ENCODE measurements at regions not wholly inside any gene's neighbourhood (a gene's known extent, or its start where the extent isn't known, plus 50 kb on each side); places are given as distances from the start of the nearest gene placed in this dataset.

DNA sequence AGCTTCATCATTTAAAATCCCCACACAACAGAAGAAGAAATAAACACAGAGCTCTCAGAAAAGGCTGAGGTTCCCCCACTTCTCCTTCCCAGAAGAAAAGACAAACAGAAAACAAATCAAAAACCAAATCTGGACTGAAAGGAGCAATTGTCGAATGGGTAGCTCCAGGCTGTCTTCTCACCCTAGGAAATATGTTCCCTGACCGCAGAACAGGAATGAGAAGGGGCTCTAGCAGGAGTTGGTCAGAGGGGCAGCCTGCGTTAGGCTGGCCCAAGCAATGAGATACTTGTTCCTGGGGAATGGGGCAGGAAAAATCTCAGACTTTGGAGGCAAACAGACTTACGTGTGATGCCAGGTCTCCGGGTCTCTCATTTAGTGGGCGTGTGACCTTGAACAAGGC lies 562.6 kb upstream of the CADM1 start (continued):
- TF ChIP-seq CTCF (IDR thresholded peaks at IDR 0.05; ENCODE audit: low read depth, low read length, missing input control), result no peak
- TF ChIP-seq TAF1 (conservative IDR thresholded peaks at IDR 0.05), result no peak
- no peak for TF ChIP-seq HNF4A (conservative IDR thresholded peaks at IDR 0.05)

DNA sequence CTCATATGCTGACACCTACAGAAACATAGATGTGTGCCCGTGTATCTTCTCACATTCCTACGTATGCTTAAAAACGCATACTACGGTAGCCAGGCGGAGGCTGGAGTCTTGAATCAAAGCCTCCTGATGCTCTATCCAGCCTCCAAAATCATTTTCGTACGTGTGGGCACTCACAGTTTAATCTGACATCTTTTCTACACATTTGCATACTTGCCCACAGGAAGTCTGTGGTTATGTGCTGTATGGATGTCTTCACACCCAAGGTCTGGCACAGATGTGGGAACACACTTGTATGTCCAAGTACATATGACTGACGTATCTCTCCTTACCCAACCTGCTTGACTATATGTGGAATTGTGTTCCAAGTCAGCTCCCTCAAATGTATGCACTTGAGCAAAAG lies 561.8 kb upstream of the CADM1 start:
- Histone ChIP-seq H3K4me1 (ENCODE audit: control insufficient read depth in 4 of 4, insufficient read depth in 4 of 4, low read length in 3 of 4) (no peaks in the 10 kb centered on the region), H3K9me3 (ENCODE audit: control insufficient read depth in 4 of 4, low read length in 3 of 4) (no peaks in the 10 kb centered on the region), H3K27ac (ENCODE audit: low read depth in 1 of 2, low read length in 2 of 2) (no peak overlapping the region), H3K27me3 (ENCODE audit: control insufficient read depth in 4 of 4, insufficient read depth in 4 of 4, low read length in 3 of 4) (peaks cover 0 to 2% (median 0%) of the 10 kb centered on the region in 4 donors), H3K36me3 (ENCODE audit: control insufficient read depth in 4 of 4, insufficient read depth in 3 of 4, low read depth in 1 of 4, low read length in 3 of 4) (no peaks in the 10 kb centered on the region), H3K9ac (ENCODE audit: low read depth in 1 of 2, low read length in 2 of 2) (no peak overlapping the region), H3K4me3 (ENCODE audit: low read depth in 1 of 3, low read length in 3 of 3) (no peak overlapping the region)
- 83% methylated on average over 8 of the region's 8 CpGs for WGBS
- TF ChIP-seq, protein P1, sequence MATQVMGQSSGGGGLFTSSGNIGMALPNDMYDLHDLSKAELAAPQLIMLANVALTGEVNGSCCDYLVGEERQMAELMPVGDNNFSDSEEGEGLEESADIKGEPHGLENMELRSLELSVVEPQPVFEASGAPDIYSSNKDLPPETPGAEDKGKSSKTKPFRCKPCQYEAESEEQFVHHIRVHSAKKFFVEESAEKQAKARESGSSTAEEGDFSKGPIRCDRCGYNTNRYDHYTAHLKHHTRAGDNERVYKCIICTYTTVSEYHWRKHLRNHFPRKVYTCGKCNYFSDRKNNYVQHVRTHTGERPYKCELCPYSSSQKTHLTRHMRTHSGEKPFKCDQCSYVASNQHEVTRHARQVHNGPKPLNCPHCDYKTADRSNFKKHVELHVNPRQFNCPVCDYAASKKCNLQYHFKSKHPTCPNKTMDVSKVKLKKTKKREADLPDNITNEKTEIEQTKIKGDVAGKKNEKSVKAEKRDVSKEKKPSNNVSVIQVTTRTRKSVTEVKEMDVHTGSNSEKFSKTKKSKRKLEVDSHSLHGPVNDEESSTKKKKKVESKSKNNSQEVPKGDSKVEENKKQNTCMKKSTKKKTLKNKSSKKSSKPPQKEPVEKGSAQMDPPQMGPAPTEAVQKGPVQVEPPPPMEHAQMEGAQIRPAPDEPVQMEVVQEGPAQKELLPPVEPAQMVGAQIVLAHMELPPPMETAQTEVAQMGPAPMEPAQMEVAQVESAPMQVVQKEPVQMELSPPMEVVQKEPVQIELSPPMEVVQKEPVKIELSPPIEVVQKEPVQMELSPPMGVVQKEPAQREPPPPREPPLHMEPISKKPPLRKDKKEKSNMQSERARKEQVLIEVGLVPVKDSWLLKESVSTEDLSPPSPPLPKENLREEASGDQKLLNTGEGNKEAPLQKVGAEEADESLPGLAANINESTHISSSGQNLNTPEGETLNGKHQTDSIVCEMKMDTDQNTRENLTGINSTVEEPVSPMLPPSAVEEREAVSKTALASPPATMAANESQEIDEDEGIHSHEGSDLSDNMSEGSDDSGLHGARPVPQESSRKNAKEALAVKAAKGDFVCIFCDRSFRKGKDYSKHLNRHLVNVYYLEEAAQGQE (IDR thresholded peaks at IDR 0.05), result no peak
- TF ChIP-seq CTCF (IDR thresholded peaks at IDR 0.05; ENCODE audit: low read depth, low read length, missing input control), result no peak
- TF ChIP-seq GABPA (IDR thresholded peaks at IDR 0.05 in 1 of 2, conservative IDR thresholded peaks at IDR 0.05 in 1 of 2), result no peak
- no peak for TF ChIP-seq JUND (IDR thresholded peaks at IDR 0.05)
- no peak for TF ChIP-seq SP1 (IDR thresholded peaks at IDR 0.05)
- no peak for TF ChIP-seq HNF4G (IDR thresholded peaks at IDR 0.05)
- no peak for DNase-seq (ENCODE audit: low spot score)

GRCh38 chr11:116065191-116065895 lies 561.1 kb upstream of the CADM1 start:
- 84% methylated on average over 10 of the region's 10 CpGs for WGBS
- H3K9ac ChIP-seq (ENCODE audit: low read depth in 1 of 2, low read length in 2 of 2), result no peak overlapping the region
- no peak overlapping the region for H3K27ac ChIP-seq (ENCODE audit: low read depth in 1 of 2, low read length in 2 of 2)
- H3K27me3 ChIP-seq (ENCODE audit: control insufficient read depth in 4 of 4, insufficient read depth in 4 of 4, low read length in 3 of 4), result peaks cover 0 to 2% (median 0%) of the 10 kb centered on the region in 4 donors
- H3K9me3 ChIP-seq (ENCODE audit: control insufficient read depth in 4 of 4, low read length in 3 of 4), result no peaks in the 10 kb centered on the region
- H3K36me3 ChIP-seq (ENCODE audit: control insufficient read depth in 4 of 4, insufficient read depth in 3 of 4, low read depth in 1 of 4, low read length in 3 of 4), result no peaks in the 10 kb centered on the region
- H3K4me1 ChIP-seq (ENCODE audit: control insufficient read depth in 4 of 4, insufficient read depth in 4 of 4, low read length in 3 of 4), result no peaks in the 10 kb centered on the region
- DNase-seq (ENCODE audit: low spot score), result no peak
- H3K4me3 ChIP-seq (ENCODE audit: low read depth in 1 of 3, low read length in 3 of 3), result no peak overlapping the region
- TF ChIP-seq CTCF (IDR thresholded peaks at IDR 0.05; ENCODE audit: low read depth, low read length, missing input control) (no peak), JUND (IDR thresholded peaks at IDR 0.05) (no peak), FOXA1 (IDR thresholded peaks at IDR 0.05) (no peak), EGR1 (IDR thresholded peaks at IDR 0.05; ENCODE audit: low read depth in 2 of 2) (no peak), HNF4G (IDR thresholded peaks at IDR 0.05) (no peak), NR2F2 (IDR thresholded peaks at IDR 0.05) (no peak), TAF1 (conservative IDR thresholded peaks at IDR 0.05) (no peak), SP1 (IDR thresholded peaks at IDR 0.05) (no peak), MAX (IDR thresholded peaks at IDR 0.05) (no peak)
- TF ChIP-seq, protein P2, sequence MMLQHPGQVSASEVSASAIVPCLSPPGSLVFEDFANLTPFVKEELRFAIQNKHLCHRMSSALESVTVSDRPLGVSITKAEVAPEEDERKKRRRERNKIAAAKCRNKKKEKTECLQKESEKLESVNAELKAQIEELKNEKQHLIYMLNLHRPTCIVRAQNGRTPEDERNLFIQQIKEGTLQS (IDR thresholded peaks at IDR 0.05), result no peak
- TF ChIP-seq, protein P1 (IDR thresholded peaks at IDR 0.05), result no peak
